Endothelial cell of umbilical vein (primary cell): ENCODE measurements at regions not wholly inside any gene's neighbourhood (a gene's known extent, or its start where the extent isn't known, plus 50 kb on each side); places are given as distances from the start of the nearest gene placed in this dataset.
A peak's percentile ranks its signal among the peaks of the same experiment; 100 is the strongest.

Experiments
- BruUV-seq: library from RNA; stranded (reverse); fragments of 400-500 nt; replicated peaks from 2 replicates; lab custom pipeline; 2021; lab: Mats Ljungman, UMichigan
- CTCF ChIA-PET: fragments of 300-600, 350-600 bp; sonication (Branson Sonifier 250); formaldehyde crosslinking; loops from one replicate; lab custom pipeline; 2021; ENCODE audit warnings: antibody characterized with exemption, inconsistent platforms; lab: Charles Lee
- POLR2A ChIA-PET: fragments of 300-600, 350-600 bp; sonication (Branson Sonifier 250); formaldehyde crosslinking; loops from one replicate; lab custom pipeline; 2021; ENCODE audit warnings: antibody characterized with exemption, inconsistent platforms; lab: Charles Lee
- DNase-seq: peaks from one replicate; pipeline ENCODE4 v3.0.0-alpha.2; 2011; ENCODE audit warnings: low read depth, low spot score
- FAIRE-seq: peaks from 2 replicates; lab custom pipeline; 2011; peaks lifted over from hg19 to GRCh38; lab: Jason Lieb, UNC
- H2AFZ ChIP-seq: 2 replicates; pipeline ENCODE4 v1.6.0; 2012; ENCODE audit warnings: low read depth, low read length, control low read depth, inconsistent platforms
- H3K27ac ChIP-seq: 2 replicates; pipeline ENCODE4 v1.5.1; 2011; ENCODE audit warnings: low read depth, mild to moderate bottlenecking, control low read depth, low read length, moderate library complexity; ENCODE audit not compliant: insufficient read depth
- H3K27me3 ChIP-seq, 2 experiments: 2 replicates each; pipeline versions ENCODE4 v1.6.0 to v1.6.1; 2011; ENCODE audit warnings: low read length in 2 of 2, mixed read lengths in 1 of 2; ENCODE audit not compliant: control insufficient read depth in 2 of 2, insufficient read depth in 2 of 2
- H3K36me3 ChIP-seq, 2 experiments: 2 replicates in 1 of 2; 3 replicates in 1 of 2; pipeline ENCODE4 v1.5.1; 2011; ENCODE audit warnings: low read length in 2 of 2, mild to moderate bottlenecking in 1 of 2, moderate library complexity in 1 of 2; ENCODE audit not compliant: control insufficient read depth in 2 of 2, insufficient read depth in 2 of 2; ENCODE audit errors: extremely low read depth in 1 of 2
- H3K4me1 ChIP-seq: 3 replicates; pipeline ENCODE4 v1.5.1; 2011; ENCODE audit warnings: mild to moderate bottlenecking, low read length; ENCODE audit not compliant: control insufficient read depth, insufficient read depth; ENCODE audit errors: extremely low read depth
- H3K4me2 ChIP-seq: 2 replicates; pipeline ENCODE4 v1.6.1; 2011; ENCODE audit warnings: low read length, control low read depth, mixed read lengths; ENCODE audit not compliant: insufficient read depth
- H3K4me3 ChIP-seq, 3 experiments: fragments of 200-600 bp in 1 of 3; sonication (generic), shearing (Covaris generic) in 1 of 3; replicated peaks in 1 of 3; 2 replicates each; pipeline ENCODE4 v1.5.1; 2011 to 2016; ENCODE audit warnings: control low read depth in 3 of 3, low read length in 3 of 3, mild to moderate bottlenecking in 2 of 3, inconsistent platforms in 1 of 3, low read depth in 1 of 3, moderate library complexity in 1 of 3; ENCODE audit not compliant: insufficient read depth in 1 of 3
- H3K79me2 ChIP-seq: 2 replicates; pipeline ENCODE4 v1.6.0; 2012; ENCODE audit warnings: low read length, inconsistent platforms; ENCODE audit not compliant: control insufficient read depth, insufficient read depth
- H3K9ac ChIP-seq: replicated peaks from 2 replicates; pipeline ENCODE3; 2011; ENCODE audit warnings: low read length, control low read depth; ENCODE audit not compliant: insufficient read depth; ENCODE audit errors: extremely low read depth
- H3K9me1 ChIP-seq: replicated peaks from 3 replicates; pipeline ENCODE4 v1.6.0; 2011; ENCODE audit warnings: mild to moderate bottlenecking, low read length; ENCODE audit not compliant: control insufficient read depth, insufficient read depth; ENCODE audit errors: extremely low read depth
- H3K9me3 ChIP-seq: replicated peaks from 2 replicates; pipeline ENCODE4 v1.5.1; 2012; ENCODE audit warnings: low read length, inconsistent platforms; ENCODE audit not compliant: control insufficient read depth, insufficient read depth
- H4K20me1 ChIP-seq: replicated peaks from 2 replicates; pipeline ENCODE3; 2011; ENCODE audit warnings: mild to moderate bottlenecking, low read length; ENCODE audit not compliant: control insufficient read depth, insufficient read depth; ENCODE audit errors: extremely low read depth
- FOS ChIP-seq: IDR thresholded peaks from 2 replicates; pipeline ENCODE4 v1.6.1; 2011; ENCODE audit warnings: mild to moderate bottlenecking, low read length, moderate library complexity, borderline replicate concordance; ENCODE audit not compliant: insufficient read depth
- GATA2 ChIP-seq: IDR thresholded peaks from 2 replicates; pipeline ENCODE4 v1.7.0; 2011; ENCODE audit warnings: low read depth, mild to moderate bottlenecking, moderate library complexity, mixed read lengths, low read length; ENCODE audit not compliant: insufficient read length, insufficient read depth
- JUN ChIP-seq: IDR thresholded peaks from 2 replicates; pipeline ENCODE4 v1.6.1; 2011; ENCODE audit warnings: borderline replicate concordance, low read depth; ENCODE audit not compliant: insufficient read length, insufficient read depth
- MYC ChIP-seq: IDR thresholded peaks from one replicate; pipeline ENCODE4 v1.6.1; 2011; ENCODE audit warnings: mild to moderate bottlenecking, low read depth, low read length
- POLR2A ChIP-seq: IDR thresholded peaks from 2 replicates; pipeline ENCODE4 v1.6.1; 2012; ENCODE audit warnings: low read depth, mild to moderate bottlenecking, control low read depth, low read length
- POLR2AphosphoS5 ChIP-seq: IDR thresholded peaks from 2 replicates; pipeline ENCODE4 v1.6.1; 2012; ENCODE audit warnings: low read depth, mild to moderate bottlenecking, control low read depth, low read length, moderate library complexity; ENCODE audit not compliant: insufficient read depth
- dilution Hi-C: fragments of 300-500 bp; cut with MboI; formaldehyde crosslinking; loops from one replicate; pipeline ENCODE4 v1.15.0; 2019; ENCODE audit warnings: low sequenced_read_pairs; ENCODE audit not compliant: extremely low pct_ligation_motif_present
- intact Hi-C: fragments of 100-400 bp; cut with micrococcal nuclease; formaldehyde crosslinking; loops from one replicate; pipeline ENCODE4 v1.10.0; 2022
- TF ChIP-seq, protein P1 (sequence below): IDR thresholded peaks from 2 replicates; pipeline ENCODE4 v1.6.1; 2011; ENCODE audit not compliant: insufficient read depth, insufficient read length

DNA sequence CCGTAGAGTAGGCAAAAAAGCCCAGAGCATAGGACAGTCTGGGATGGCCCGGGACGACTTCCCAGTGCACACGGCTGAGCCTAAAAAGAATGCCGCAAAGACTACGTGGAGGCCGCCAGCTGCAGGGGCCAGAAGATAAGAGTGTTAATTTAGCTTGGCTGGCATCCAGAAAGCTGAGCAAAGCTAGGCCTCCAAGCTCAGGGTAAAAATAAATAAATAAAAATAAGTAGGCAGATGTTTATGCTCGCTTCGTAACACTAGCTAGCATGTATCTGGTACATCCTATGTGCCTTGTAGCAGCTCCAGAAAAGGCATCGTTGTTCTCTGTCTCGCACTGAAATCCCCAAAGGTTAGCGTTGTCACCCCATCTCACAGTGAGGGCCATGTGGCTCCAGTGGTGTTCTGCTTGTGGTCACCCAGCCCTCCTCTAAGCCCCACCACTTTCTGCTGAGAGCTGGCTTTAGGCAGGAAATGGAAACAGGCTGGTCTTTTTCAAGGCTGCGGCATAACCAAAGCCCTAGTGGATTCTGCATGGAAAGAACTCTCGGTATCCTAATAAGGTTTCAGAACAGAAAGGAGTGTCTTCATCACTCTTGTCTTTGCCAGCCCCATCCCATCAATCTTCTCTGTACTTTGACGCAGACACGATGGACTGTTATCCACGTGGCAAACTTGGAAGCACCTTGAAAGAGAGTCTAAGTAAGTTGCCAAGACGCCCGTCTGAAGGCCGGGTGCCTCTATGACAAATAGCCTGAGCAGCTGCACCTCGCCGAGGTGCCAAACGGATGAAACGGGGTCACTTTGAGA lies 58.1 kb upstream of the MEF2A start:
- H3K4me3 ChIP-seq: no peak overlapping the region
- no peaks in the 10 kb centered on the region for H3K27me3 ChIP-seq
- peak overlapping the region; percentile 60 for H2AFZ ChIP-seq
- BruUV-seq: no TSS peak
- H3K27ac ChIP-seq: peak overlapping the region; percentile 10
- H3K79me2 ChIP-seq: no peaks in the 10 kb centered on the region
- dilution Hi-C loops (no loop called here), intact Hi-C loops (loop anchor here (1.0 to 5.0 kb wide), 3 partner anchors 29 to 105 kb away; partner anchors contain the start of gene MEF2A)
- no peaks in the 10 kb centered on the region for H4K20me1 ChIP-seq
- FAIRE-seq: peak; percentile 80
- POLR2A ChIA-PET: no interaction called here
- peak overlapping the region; percentile 26 for H3K4me2 ChIP-seq
- H3K4me1 ChIP-seq: peaks cover 30% of the 10 kb centered on the region
- H3K9ac ChIP-seq: no peak overlapping the region
- CTCF ChIA-PET: interaction anchor here (0.7 to 1.9 kb wide), 19 partner anchors 9 to 235 kb away, joined by 3 to 13 read pairs (median 3); no protein-coding TSS in a partner anchor
- H3K9me1 ChIP-seq: no peaks in the 10 kb centered on the region
- TF ChIP-seq GATA2 (peak; percentile 71), MYC (no peak), JUN (no peak), POLR2AphosphoS5 (peak; percentile 23), FOS (no peak), POLR2A (no peak)
- TF ChIP-seq, protein P1, sequence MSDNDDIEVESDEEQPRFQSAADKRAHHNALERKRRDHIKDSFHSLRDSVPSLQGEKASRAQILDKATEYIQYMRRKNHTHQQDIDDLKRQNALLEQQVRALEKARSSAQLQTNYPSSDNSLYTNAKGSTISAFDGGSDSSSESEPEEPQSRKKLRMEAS: no peak
- no peaks in the 10 kb centered on the region for H3K9me3 ChIP-seq
- H3K36me3 ChIP-seq: no peaks in the 10 kb centered on the region
- DNase-seq: peak; percentile 82
